ENCODE measurements at regions not wholly inside any gene's neighbourhood (a gene's known extent, or its start where the extent isn't known, plus 50 kb on each side); places are given as distances from the start of the nearest gene placed in this dataset.
A peak's percentile ranks its signal among the peaks of the same experiment; 100 is the strongest.

DNA sequence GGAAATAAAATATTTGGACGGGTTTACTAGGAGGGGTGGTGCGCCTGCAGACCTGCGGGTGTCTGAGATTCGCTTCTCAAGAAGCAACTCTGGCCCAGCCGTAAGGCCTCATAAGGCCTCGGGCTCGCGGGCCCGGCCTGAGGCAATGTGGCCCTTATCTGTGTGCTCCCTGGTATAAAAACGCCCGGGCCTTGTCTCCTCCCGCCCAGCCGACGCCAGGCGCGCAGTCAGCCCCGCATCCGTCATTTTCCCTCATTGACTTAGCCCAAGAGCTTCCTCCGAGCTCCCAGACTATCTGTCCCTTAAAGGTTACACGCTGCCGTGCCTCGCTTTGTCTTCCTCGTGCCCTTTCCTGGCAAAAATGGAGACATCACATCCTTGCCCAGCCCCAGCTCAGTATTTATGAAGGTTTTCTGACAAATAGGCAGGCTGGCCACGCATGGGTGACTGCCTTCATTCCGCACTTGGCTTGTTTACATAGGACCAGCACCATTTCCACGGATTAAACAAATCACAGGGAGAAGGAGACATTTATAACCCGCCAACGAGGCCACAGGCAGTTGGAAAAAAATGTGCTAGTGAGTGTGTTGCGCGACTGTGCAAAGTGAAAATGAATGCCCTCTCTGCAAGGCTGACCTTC lies 74.5 kb upstream of the TBCA start:
- Histone ChIP-seq H3K36me3 (no peaks in the 10 kb centered on the region), H3K4me3 (peak overlapping the region; percentile 49 to 51), H3K9me3 (no peaks in the 10 kb centered on the region), H3K4me1 (peaks cover 13% of the 10 kb centered on the region), H3K27ac (no peak overlapping the region), H3K27me3 (no peaks in the 10 kb centered on the region)
- DNase-seq (ENCODE audit: extremely low spot score in 2 of 2): no peak
- intact Hi-C loops (cut with DNase I): no loop called here
- TF ChIP-seq POLR2AphosphoS5 (IDR thresholded peaks at IDR 0.05; ENCODE audit: insufficient read depth in 1 of 2, low read depth in 1 of 2) (no peak), POLR2A (IDR thresholded peaks at IDR 0.05) (no peak)
- TF ChIP-seq, protein P1, sequence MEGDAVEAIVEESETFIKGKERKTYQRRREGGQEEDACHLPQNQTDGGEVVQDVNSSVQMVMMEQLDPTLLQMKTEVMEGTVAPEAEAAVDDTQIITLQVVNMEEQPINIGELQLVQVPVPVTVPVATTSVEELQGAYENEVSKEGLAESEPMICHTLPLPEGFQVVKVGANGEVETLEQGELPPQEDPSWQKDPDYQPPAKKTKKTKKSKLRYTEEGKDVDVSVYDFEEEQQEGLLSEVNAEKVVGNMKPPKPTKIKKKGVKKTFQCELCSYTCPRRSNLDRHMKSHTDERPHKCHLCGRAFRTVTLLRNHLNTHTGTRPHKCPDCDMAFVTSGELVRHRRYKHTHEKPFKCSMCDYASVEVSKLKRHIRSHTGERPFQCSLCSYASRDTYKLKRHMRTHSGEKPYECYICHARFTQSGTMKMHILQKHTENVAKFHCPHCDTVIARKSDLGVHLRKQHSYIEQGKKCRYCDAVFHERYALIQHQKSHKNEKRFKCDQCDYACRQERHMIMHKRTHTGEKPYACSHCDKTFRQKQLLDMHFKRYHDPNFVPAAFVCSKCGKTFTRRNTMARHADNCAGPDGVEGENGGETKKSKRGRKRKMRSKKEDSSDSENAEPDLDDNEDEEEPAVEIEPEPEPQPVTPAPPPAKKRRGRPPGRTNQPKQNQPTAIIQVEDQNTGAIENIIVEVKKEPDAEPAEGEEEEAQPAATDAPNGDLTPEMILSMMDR (IDR thresholded peaks at IDR 0.05): no peak

DNA sequence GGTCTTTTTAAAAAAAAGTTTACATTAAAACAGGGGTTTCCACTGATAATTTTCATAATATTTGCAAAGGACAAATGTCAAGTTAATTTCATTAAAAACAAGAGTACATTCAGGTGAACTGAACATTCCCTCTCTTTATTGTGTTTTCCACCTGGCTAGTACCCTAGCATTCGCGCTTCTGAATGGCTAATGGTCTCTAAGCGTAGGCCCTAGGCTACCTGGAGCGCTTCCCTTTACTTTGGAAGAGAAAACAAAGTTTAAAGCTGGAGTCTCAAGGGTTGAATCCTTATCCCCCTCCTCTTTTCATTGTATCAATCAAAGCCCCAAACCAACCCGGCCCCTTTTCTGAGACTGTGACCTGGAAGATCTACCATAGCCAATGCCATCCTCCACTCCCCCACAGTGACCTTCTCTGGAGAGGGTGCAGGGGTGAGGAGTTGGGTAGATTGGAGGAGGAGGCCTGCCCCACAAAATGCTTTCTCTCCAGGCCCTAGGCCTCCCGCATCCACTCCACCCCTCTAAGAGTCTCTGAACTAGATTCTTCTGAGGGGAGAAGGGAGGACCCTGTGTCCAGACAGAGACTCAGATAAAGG lies 73.3 kb upstream of the TBCA start:
- intact Hi-C loops (cut with DNase I): no loop called here

DNA sequence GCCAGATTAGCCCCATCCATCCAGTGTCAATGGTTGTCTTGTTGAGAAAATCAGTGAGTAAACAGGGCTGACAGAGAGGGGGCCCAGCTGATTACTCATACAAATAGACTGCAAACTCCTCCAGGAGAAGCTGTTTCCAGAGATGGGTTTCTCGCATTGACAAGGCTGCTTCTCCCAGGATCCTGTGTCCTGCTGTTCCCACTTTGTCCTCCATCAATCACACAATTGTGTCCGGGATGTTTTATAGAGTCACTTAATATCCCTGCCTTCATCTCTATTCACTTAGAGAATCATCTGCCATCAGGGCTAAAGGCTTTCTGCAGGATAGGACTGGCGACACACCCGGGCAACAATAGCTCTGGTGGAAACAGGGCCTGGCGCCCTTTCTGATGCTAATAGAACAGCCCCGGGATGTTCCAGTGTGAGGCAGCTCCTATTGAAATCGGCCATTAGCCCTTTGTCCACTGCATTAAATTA lies 71.7 kb upstream of the TBCA start:
- TF ChIP-seq, protein P1 (IDR thresholded peaks at IDR 0.05): no peak
- no peak for TF ChIP-seq POLR2A (IDR thresholded peaks at IDR 0.05)
- TF ChIP-seq POLR2AphosphoS5 (IDR thresholded peaks at IDR 0.05; ENCODE audit: insufficient read depth in 1 of 2, low read depth in 1 of 2): no peak
- intact Hi-C loops (cut with DNase I): no loop called here
- H3K27me3 ChIP-seq: no peaks in the 10 kb centered on the region
- H3K36me3 ChIP-seq: no peaks in the 10 kb centered on the region
- no peaks in the 10 kb centered on the region for H3K9me3 ChIP-seq
- no peak overlapping the region for H3K27ac ChIP-seq
- DNase-seq (ENCODE audit: extremely low spot score in 2 of 2): no peak
- no peak overlapping the region for H3K4me3 ChIP-seq
- H3K4me1 ChIP-seq: peaks cover 13% of the 10 kb centered on the region

More for the DNA sequence above, 73.3 kb upstream of the TBCA start:
- Histone ChIP-seq H3K4me1 (peaks cover 13% of the 10 kb centered on the region), H3K27me3 (no peaks in the 10 kb centered on the region), H3K36me3 (no peaks in the 10 kb centered on the region), H3K27ac (no peak overlapping the region), H3K4me3 (no peak overlapping the region), H3K9me3 (no peaks in the 10 kb centered on the region)
- DNase-seq (ENCODE audit: extremely low spot score in 2 of 2): no peak
- TF ChIP-seq, protein P1 (IDR thresholded peaks at IDR 0.05): no peak
- no peak for TF ChIP-seq POLR2AphosphoS5 (IDR thresholded peaks at IDR 0.05; ENCODE audit: insufficient read depth in 1 of 2, low read depth in 1 of 2)
- no peak for TF ChIP-seq POLR2A (IDR thresholded peaks at IDR 0.05)

DNA sequence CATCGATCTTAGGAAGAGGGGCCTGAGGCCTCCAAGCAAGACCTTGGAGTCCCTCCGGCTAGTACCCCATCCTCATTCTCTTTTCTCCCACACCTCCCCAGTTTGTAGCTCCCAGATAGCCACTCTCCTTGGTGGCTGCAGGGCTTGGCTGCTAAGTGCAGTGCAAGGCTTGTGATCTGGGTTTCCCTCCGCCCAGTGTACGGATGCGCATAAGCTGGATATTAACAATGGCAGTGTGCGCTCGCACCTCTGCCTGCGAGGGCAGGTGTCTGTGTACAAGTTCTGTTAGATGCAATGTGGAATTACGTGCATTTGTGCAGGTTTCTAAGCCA lies 71.0 kb upstream of the TBCA start:
- no peak overlapping the region for H3K27ac ChIP-seq
- H3K36me3 ChIP-seq: no peaks in the 10 kb centered on the region
- intact Hi-C loops (cut with DNase I): no loop called here
- TF ChIP-seq, protein P1 (IDR thresholded peaks at IDR 0.05): no peak
- no peak for TF ChIP-seq POLR2AphosphoS5 (IDR thresholded peaks at IDR 0.05; ENCODE audit: insufficient read depth in 1 of 2, low read depth in 1 of 2)
- no peak for TF ChIP-seq POLR2A (IDR thresholded peaks at IDR 0.05)
- DNase-seq (ENCODE audit: extremely low spot score in 2 of 2): no peak
- H3K27me3 ChIP-seq: no peaks in the 10 kb centered on the region
- peaks cover 10% of the 10 kb centered on the region for H3K4me1 ChIP-seq
- H3K9me3 ChIP-seq: no peaks in the 10 kb centered on the region
- H3K4me3 ChIP-seq: no peak overlapping the region

DNA sequence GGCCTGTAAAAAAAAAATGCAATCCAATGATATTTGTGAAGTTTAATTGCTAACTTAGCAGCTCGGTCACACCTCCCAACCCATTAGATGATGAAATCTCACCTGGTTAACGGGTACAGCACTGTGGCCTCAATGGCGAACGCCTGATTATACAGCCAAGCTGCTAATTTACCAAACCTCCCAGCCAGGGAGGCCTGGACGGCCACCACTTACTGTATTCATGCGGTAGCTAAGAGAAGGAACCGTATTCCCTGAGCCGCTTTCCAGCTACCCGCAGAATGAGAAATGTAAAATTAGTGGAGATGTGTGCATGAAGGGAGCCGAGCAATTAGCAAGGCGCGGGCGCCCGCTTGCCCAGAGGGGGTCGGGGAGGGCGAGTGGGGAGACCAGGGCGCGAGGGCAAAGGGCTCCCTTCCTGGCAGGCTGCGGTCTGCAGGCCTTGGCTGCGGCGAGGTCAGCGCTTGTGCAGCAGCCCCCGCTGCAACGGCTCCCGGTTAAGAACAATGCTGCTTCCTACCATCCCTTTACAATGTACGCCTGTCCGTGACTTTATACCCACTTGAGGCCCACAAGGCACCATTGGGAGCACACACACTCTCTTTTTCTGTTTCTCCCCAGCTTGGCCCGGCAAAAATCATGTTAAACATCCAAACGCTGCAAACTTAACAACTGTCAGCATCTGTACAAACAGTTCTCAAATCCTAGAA lies 70.4 kb upstream of the TBCA start:
- H3K4me1 ChIP-seq: peaks cover 5% of the 10 kb centered on the region
- H3K36me3 ChIP-seq: no peaks in the 10 kb centered on the region
- no peak overlapping the region for H3K27ac ChIP-seq
- H3K4me3 ChIP-seq: no peak overlapping the region
- H3K27me3 ChIP-seq: no peaks in the 10 kb centered on the region
- DNase-seq (ENCODE audit: extremely low spot score in 2 of 2): no peak
- no peaks in the 10 kb centered on the region for H3K9me3 ChIP-seq
- TF ChIP-seq, protein P1 (IDR thresholded peaks at IDR 0.05): no peak
- TF ChIP-seq POLR2AphosphoS5 (IDR thresholded peaks at IDR 0.05; ENCODE audit: insufficient read depth in 1 of 2, low read depth in 1 of 2): no peak
- TF ChIP-seq POLR2A (IDR thresholded peaks at IDR 0.05): no peak
- intact Hi-C loops (cut with DNase I): no loop called here

Data from vagina (tissue), 2 donors.